WERI-Rb-1 (cell line): ENCODE measurements at regions not wholly inside any gene's neighbourhood (a gene's known extent, or its start where the extent isn't known, plus 50 kb on each side); places are given as distances from the start of the nearest gene placed in this dataset.

Source experiments
- DNase-seq: peaks from one replicate; pipeline ENCODE4 v3.0.0-alpha.2; 2020
- H3K27ac ChIP-seq: fragments of 250-450 bp; sonication (Bioruptor Pico); 2 replicates; pipeline ENCODE4 v1.5.1; 2020; ENCODE audit warnings: mild to moderate bottlenecking, moderate library complexity
- H3K27me3 ChIP-seq: fragments of 250-450 bp; sonication (Bioruptor Pico); 2 replicates; pipeline ENCODE4 v1.5.1; 2021; ENCODE audit warnings: mild to moderate bottlenecking, low read depth, moderate library complexity; ENCODE audit not compliant: insufficient read depth, severe bottlenecking
- H3K36me3 ChIP-seq: fragments of 250-450 bp; sonication (Bioruptor Pico); 2 replicates; pipeline ENCODE4 v1.5.1; 2020; ENCODE audit warnings: mild to moderate bottlenecking, moderate library complexity
- H3K4me3 ChIP-seq: 2 replicates; pipeline ENCODE4 v1.5.1; 2011; ENCODE audit warnings: low read depth, mild to moderate bottlenecking, control low read depth, low read length
- H3K9me3 ChIP-seq: fragments of 250-450 bp; sonication (Bioruptor Pico); 2 replicates; pipeline ENCODE4 v1.5.1; 2021; ENCODE audit warnings: mild to moderate bottlenecking, moderate library complexity; ENCODE audit not compliant: severe bottlenecking
- CTCF ChIP-seq: IDR thresholded peaks from 2 replicates; pipeline ENCODE4 v1.5.1; 2011; ENCODE audit warnings: low read depth, mild to moderate bottlenecking, control low read depth, inconsistent platforms, low read length

- DNase-seq, result no peak
- Histone ChIP-seq H3K27ac (no peak overlapping the region), H3K27me3 (no peaks in the 10 kb centered on the region), H3K36me3 (no peaks in the 10 kb centered on the region), H3K4me3 (no peak overlapping the region), H3K9me3 (no peaks in the 10 kb centered on the region)
- no peak for TF ChIP-seq CTCF
Measured at GRCh38 chr9:135262248-135262647, 174.8 kb downstream of the OLFM1 start.

GRCh38 chr9:135263511-135263910 lies 176.0 kb downstream of the OLFM1 start:
- Histone ChIP-seq H3K9me3 (no peaks in the 10 kb centered on the region), H3K4me3 (no peak overlapping the region), H3K36me3 (no peaks in the 10 kb centered on the region), H3K27ac (no peak overlapping the region), H3K27me3 (no peaks in the 10 kb centered on the region)
- DNase-seq, result no peak
- TF ChIP-seq CTCF, result no peak

GRCh38 chr9:135265931-135266330 lies 178.5 kb downstream of the OLFM1 start:
- no peaks in the 10 kb centered on the region for H3K9me3 ChIP-seq
- H3K4me3 ChIP-seq, result no peak overlapping the region
- H3K27ac ChIP-seq, result no peak overlapping the region
- H3K36me3 ChIP-seq, result no peaks in the 10 kb centered on the region
- H3K27me3 ChIP-seq, result no peaks in the 10 kb centered on the region
- 0 out of 2 replicates have a peak, but pooled peaks have one; percentile 1 for TF ChIP-seq CTCF
- peak; percentile 55 for DNase-seq

DNA sequence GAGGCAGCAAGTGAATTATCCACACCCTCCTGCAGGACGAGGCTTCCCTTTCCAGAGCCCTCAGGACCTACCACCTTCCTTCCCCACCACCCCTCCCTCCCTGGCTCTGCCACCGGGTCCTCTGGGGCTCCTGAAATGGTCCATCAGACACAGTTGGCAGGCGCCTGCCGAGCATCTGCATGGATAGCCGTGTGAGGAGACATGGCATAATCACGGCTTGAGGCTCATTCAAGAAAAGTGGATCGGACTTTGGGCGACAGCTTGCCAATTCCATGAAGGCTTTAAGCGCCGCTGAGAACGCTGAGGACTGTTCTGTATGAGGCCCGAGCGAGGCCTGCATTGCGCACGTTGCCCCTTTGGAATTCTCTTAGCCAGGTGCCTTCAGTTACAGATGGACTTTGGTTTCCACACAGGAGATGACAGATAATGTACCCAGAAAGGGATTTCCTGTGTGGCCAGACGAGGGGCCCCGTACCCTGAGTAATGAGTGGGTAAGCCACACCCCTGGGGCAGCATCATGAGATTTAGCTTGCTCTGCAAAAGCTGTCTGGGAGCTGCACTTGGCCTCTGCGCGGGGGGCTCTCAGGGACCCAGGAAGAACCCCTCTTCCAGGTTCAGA lies 179.8 kb downstream of the OLFM1 start:
- DNase-seq, result no peak
- Histone ChIP-seq H3K36me3 (no peaks in the 10 kb centered on the region), H3K4me3 (no peak overlapping the region), H3K27ac (no peak overlapping the region), H3K27me3 (no peaks in the 10 kb centered on the region), H3K9me3 (no peaks in the 10 kb centered on the region)
- TF ChIP-seq CTCF, result no peak

GRCh38 chr9:135268031-135268430 lies 180.6 kb downstream of the OLFM1 start:
- Histone ChIP-seq H3K4me3 (no peak overlapping the region), H3K9me3 (no peaks in the 10 kb centered on the region), H3K36me3 (no peaks in the 10 kb centered on the region), H3K27me3 (no peaks in the 10 kb centered on the region), H3K27ac (no peak overlapping the region)
- DNase-seq, result no peak
- TF ChIP-seq CTCF, result no peak

DNA sequence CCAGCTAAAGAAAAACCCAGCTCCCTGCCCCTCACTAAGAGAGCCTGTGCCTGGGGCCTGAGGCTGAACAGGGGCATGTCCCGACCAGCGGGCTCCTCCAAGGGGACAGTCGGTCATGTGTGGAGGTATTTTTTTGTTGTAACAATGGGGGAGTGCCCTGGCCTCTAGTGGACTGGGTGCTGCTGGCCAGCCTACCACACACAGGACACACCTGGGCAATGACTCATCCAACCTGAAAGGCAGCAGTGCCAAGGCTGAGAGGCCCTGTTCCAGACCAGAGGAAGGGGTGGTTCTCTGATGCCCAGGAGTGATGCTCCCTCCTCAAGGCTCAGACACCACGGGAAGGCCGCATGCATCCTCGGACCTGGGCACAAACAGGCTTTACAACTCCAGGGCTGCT lies 181.5 kb downstream of the OLFM1 start:
- H3K36me3 ChIP-seq, result no peaks in the 10 kb centered on the region
- no peak overlapping the region for H3K4me3 ChIP-seq
- DNase-seq, result no peak
- H3K27ac ChIP-seq, result no peak overlapping the region
- H3K9me3 ChIP-seq, result no peaks in the 10 kb centered on the region
- no peak for TF ChIP-seq CTCF
- no peaks in the 10 kb centered on the region for H3K27me3 ChIP-seq
